Omental fat pad (tissue), 3 donors: ENCODE measurements at regions not wholly inside any gene's neighbourhood (a gene's known extent, or its start where the extent isn't known, plus 50 kb on each side); places are given as distances from the start of the nearest gene placed in this dataset.
"Not testable (repeated sequence)": the region's sequence is repeated elsewhere in the genome, so short reads cannot be mapped to it uniquely, and the experiment has no call there.

ENCODE experiments used
- ATAC-seq: fragments of 150-250 bp; one replicate; pipeline ENCODE4 v1.9.1; 2016; ENCODE audit warnings: mild to moderate bottlenecking, moderate library complexity; ENCODE audit not compliant: low FRiP score
- DNase-seq: peaks from one replicate; pipeline ENCODE4 v3.0.0-alpha.2; 2019; ENCODE audit warnings: low spot score
- TF ChIP-seq, protein P1 (sequence below), 3 donors: fragments of 450-650 bp; IDR thresholded peaks; one replicate each; pipeline ENCODE4 v1.5.1; 2016 to 2017; ENCODE audit warnings: antibody characterized with exemption in 3 of 3, mild to moderate bottlenecking in 3 of 3, moderate library complexity in 2 of 3

DNA sequence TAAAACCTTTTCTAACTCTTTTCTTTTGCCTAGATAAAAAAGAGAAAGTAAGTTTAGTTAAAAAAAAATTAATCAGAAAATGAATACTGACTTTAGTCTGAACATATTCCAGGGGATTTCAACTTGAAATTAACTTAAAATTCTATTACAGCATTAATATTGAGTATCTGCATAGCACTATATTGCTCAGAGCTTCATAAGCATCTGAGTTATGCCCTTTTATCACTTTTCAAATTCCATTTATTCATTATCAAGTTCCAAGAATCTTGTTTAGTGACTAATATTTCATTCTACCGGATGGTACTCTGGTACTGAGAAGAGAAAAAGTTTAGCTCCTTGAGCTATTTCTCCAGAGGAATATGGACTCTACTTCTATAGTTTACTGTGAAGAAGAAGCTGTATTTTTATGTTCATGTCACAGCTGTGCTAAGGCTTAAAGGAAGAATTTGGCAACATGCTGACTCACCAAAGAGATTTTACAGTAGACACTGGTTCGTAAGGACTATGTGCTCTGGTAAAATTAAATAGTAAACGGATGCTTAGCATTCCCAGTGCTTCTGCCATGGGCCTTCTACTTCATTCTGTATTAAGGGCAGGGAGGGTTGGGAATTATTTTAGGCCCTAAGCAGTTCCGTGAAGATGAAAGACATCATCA lies 285.2 kb upstream of the SEMA6A start:
- TF ChIP-seq, protein P1, sequence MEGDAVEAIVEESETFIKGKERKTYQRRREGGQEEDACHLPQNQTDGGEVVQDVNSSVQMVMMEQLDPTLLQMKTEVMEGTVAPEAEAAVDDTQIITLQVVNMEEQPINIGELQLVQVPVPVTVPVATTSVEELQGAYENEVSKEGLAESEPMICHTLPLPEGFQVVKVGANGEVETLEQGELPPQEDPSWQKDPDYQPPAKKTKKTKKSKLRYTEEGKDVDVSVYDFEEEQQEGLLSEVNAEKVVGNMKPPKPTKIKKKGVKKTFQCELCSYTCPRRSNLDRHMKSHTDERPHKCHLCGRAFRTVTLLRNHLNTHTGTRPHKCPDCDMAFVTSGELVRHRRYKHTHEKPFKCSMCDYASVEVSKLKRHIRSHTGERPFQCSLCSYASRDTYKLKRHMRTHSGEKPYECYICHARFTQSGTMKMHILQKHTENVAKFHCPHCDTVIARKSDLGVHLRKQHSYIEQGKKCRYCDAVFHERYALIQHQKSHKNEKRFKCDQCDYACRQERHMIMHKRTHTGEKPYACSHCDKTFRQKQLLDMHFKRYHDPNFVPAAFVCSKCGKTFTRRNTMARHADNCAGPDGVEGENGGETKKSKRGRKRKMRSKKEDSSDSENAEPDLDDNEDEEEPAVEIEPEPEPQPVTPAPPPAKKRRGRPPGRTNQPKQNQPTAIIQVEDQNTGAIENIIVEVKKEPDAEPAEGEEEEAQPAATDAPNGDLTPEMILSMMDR (IDR thresholded peaks at IDR 0.05) = no peak
- ATAC-seq = peak; percentile 28

DNA sequence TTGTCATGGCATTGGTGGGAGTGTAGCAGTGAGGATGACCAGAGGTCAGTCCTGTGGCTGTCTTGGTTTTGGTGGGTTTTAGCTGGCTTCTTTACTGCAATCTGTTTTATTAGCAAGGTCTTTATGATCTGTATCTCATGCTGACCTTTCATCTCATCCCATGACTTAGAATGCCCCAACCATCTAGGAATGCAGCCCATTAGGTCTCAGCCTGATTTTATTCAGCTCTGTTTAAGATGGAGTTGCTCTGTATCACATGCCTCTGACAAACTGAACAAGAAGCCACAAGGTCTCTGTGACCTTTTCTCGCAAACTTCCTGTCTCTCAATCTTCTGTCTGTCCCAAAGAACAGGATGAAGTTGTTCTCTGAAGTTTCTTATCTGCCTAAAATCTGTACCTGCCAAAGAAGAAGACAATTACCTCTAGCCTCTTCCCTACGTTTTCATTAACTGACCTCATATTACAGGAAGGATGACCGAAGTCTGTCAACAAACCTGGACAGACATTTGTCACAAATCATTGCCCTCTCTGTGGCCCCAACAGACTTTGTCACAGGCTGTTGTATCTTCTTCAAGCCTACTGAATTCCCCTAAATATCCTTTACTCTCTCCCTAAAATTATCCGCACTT lies 284.2 kb upstream of the SEMA6A start:
- DNase-seq (no peak), ATAC-seq (no peak)
- TF ChIP-seq, protein P1 (IDR thresholded peaks at IDR 0.05) = no peak

More for the DNA sequence above, 285.2 kb upstream of the SEMA6A start:
- no peak for DNase-seq

DNA sequence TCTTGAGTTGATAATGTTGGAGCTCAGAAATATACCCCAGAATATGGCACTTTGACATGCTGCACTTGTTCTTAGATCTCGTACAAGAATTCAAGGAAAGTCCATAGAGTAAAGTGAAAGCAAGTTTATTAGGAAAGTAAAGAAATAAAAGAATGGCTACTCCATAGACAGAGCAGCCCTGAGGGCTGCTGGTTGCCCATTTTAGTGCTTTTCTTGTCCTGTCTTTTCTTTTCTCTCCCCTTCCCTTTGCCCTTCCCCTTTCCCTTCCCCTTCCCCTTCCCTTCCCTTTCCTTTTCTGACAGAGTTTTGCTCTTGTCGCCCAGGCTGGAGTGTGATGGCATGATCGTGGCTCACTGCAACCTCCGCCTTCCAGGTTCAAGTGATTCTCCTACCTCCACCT lies 283.4 kb upstream of the SEMA6A start:
- DNase-seq, ATAC-seq: not testable (repeated sequence)

DNA sequence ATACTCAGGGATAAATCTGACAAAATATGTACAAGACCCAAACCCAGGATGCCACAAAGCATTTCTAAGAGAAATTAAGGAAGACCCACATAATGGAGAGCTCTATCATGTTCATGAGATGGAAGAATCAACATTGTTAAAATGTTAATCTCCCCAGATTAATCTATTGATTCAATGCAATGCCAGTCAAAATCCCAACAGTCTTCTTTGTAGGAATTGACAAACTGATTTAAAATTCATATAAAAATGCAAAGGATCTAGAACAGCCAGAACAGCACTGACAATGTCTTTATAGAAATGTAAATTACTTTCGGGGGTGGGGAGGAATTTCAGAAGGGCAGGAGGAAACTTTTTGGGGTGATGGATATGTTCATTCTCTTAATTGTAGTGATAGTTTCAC lies 281.6 kb upstream of the SEMA6A start:
- no peak for ATAC-seq
- TF ChIP-seq, protein P1 (IDR thresholded peaks at IDR 0.05) = no peak
- no peak for DNase-seq

DNA sequence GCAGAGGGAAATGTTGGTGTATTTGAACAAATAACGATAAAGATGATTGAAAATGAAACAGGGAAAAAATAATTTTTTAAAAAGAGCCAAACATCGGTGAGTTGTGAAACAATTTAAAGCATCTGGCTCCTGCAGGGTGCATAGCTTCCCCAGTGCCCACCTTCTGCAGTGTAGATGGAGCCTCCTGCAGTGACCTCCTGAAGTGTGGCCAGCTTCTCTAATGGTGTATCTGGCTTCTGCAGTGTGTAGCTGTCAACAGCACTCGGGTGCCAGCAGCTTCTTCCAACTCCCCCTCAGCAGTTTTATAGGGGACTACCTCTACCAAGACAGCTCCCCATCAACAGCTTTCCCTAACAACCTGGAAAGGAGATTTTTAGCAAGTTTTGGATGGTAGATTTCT lies 279.4 kb upstream of the SEMA6A start:
- DNase-seq (no peak), ATAC-seq (no peak)
- TF ChIP-seq, protein P1 (IDR thresholded peaks at IDR 0.05) = no peak

DNA sequence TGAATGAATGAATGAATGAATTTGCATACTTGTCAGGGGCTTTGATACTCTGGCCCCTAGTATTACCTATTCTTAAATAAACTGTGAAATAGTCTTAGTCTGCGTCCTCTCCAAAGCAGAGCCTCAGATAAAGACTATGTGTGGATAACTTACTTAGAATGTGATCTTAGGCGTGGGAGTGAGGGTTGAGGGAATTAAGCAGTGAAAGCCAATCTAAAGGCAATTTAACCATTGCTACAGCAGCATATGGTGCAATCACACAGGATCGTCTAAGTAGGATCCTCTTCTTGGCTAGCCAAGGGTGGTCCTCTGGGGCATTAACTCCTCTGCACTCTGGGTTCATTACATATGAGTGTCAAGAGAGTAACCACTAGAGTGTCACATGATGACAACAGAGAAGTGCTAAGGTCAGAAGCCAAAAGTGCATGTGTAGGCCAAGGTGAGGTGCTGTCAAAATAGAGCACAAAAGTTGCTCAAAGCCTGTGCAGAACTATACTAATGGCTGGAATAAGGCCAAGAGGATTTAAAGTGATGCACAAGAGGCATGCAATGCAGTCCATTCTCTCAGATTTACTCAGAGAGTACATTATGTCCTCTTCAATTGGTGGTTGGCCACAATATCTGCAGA lies 274.4 kb upstream of the SEMA6A start:
- no peak for DNase-seq
- no peak for ATAC-seq
- TF ChIP-seq, protein P1 (IDR thresholded peaks at IDR 0.05) = no peak

DNA sequence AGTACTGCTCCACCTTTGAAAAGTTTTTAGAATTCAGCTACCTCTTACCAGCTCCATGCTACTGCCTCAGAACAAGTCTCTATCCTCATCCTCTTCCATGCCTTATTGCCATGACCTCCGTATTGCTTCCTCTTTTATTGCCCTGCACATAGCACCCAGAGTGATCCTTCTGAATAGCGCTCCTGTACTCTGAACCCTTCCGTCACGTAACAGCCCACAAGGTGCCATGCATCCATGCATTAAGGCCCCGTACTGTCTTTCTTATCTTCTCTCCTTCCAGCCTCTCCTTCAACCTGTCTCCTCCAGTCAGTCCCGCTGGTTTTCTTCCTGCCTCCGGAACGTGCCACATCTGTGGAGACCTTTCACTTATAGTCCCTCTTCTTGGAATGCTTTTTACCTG lies 273.3 kb upstream of the SEMA6A start:
- ATAC-seq (no peak), DNase-seq (no peak)
- TF ChIP-seq, protein P1 (IDR thresholded peaks at IDR 0.05) = no peak
